Spleen (tissue), 7 donors: ENCODE measurements at regions not wholly inside any gene's neighbourhood (a gene's known extent, or its start where the extent isn't known, plus 50 kb on each side); places are given as distances from the start of the nearest gene placed in this dataset.
"Not testable (repeated sequence)": the region's sequence is repeated elsewhere in the genome, so short reads cannot be mapped to it uniquely, and the experiment has no call there.

Experiments used
- CTCF ChIP-seq, 11 experiments: fragments of 200-600 bp in 7 of 11; fragments of 450-650 bp in 4 of 11; sonication (generic) in 4 of 11; IDR thresholded peaks in 8 of 11; conservative IDR thresholded peaks in 3 of 11; 1 replicate in 7 of 11; 2 replicates in 4 of 11; pipeline versions ENCODE4 v1.4.0 to v1.8.0; 2016 to 2021; ENCODE audit warnings: antibody characterized with exemption in 11 of 11, inconsistent platforms in 4 of 11, mild to moderate bottlenecking in 1 of 11
- POLR2A ChIP-seq, 3 donors: fragments of 450-650 bp; IDR thresholded peaks; one replicate each; pipeline ENCODE4 v1.5.1; 2017; ENCODE audit warnings: antibody characterized with exemption in 3 of 3, mild to moderate bottlenecking in 1 of 3
- POLR2AphosphoS5 ChIP-seq, 3 donors: sonication (generic); formaldehyde crosslinking; IDR thresholded peaks; one replicate each; pipeline ENCODE4 v1.5.1; 2017; ENCODE audit warnings: antibody characterized with exemption in 3 of 3
- donor health status: DM: no; HTN: no; CAD: no; lungs with moderate emphysema.
- donor health status: DM: no; HTN: no; CAD: no.
- donor health status: DM: no; HTN: no; CAD: no.

GRCh38 chr16:29268785-29269191, 137.7 kb downstream of the NPIPB11 start:
- not testable (repeated sequence) for TF ChIP-seq POLR2A (IDR thresholded peaks at IDR 0.05); CTCF (IDR thresholded peaks at IDR 0.05 in 8 of 11, conservative IDR thresholded peaks at IDR 0.05 in 3 of 11); POLR2AphosphoS5 (IDR thresholded peaks at IDR 0.05)
